Panc1 (cell line): ENCODE measurements at regions not wholly inside any gene's neighbourhood (a gene's known extent, or its start where the extent isn't known, plus 50 kb on each side); places are given as distances from the start of the nearest gene placed in this dataset.

Experiments used
- ATAC-seq: fragments of 200-7000 bp; cut with Tn5 transposase; 2 replicates; pipeline ENCODE4 v1.9.1; 2020; ENCODE audit warnings: mild to moderate bottlenecking, moderate library complexity
- BruUV-seq: library from RNA; stranded (reverse); fragments of 400-500 nt; replicated peaks from 2 replicates; lab custom pipeline; 2021; lab: Mats Ljungman, UMichigan
- CTCF ChIA-PET: fragments of 300-600 bp; sonication (Branson Sonifier 250); formaldehyde crosslinking; loops from one replicate; lab custom pipeline; 2022; ENCODE audit warnings: antibody characterized with exemption; lab: Charles Lee
- POLR2A ChIA-PET: fragments of 300-600 bp; sonication (Branson Sonifier 250); formaldehyde crosslinking; loops from one replicate; lab custom pipeline; 2022; ENCODE audit warnings: antibody characterized with exemption; lab: Charles Lee
- DNase-seq: peaks from one replicate; pipeline ENCODE4 v3.0.0-alpha.2; 2010; ENCODE audit warnings: low read depth, low spot score
- H3K27ac ChIP-seq: 2 replicates; pipeline ENCODE4 v1.5.1; 2011; ENCODE audit warnings: mild to moderate bottlenecking, low read length, inconsistent platforms
- H3K27me3 ChIP-seq: fragments of 200-500 bp; sonication (Bioruptor generic); 2 replicates; pipeline ENCODE4 v1.6.0; 2014; ENCODE audit warnings: low read length, inconsistent platforms; ENCODE audit not compliant: control insufficient read depth, insufficient read depth
- H3K36me3 ChIP-seq: fragments of 200-500 bp; sonication (Bioruptor generic); 2 replicates; pipeline ENCODE4 v1.5.1; 2014; ENCODE audit warnings: inconsistent platforms, mild to moderate bottlenecking, low read length, moderate library complexity; ENCODE audit not compliant: control insufficient read depth, insufficient read depth
- H3K4me1 ChIP-seq: 2 replicates; pipeline ENCODE4 v1.5.1; 2011; ENCODE audit warnings: inconsistent platforms, mild to moderate bottlenecking, low read length, moderate library complexity; ENCODE audit not compliant: control insufficient read depth, insufficient read depth
- H3K4me3 ChIP-seq, 2 experiments: 2 replicates each; pipeline ENCODE4 v1.5.1; 2011 to 2012; ENCODE audit warnings: low read depth in 2 of 2, low read length in 2 of 2, mild to moderate bottlenecking in 2 of 2, inconsistent platforms in 1 of 2, moderate library complexity in 1 of 2
- H3K9me3 ChIP-seq: fragments of 200-500 bp; sonication (Bioruptor generic); 2 replicates; pipeline ENCODE4 v1.5.1; 2014; ENCODE audit warnings: low read depth, mild to moderate bottlenecking, inconsistent platforms, low read length, moderate library complexity; ENCODE audit not compliant: control insufficient read depth, insufficient read depth
- CTCF ChIP-seq: fragments of 450-650 bp; IDR thresholded peaks from 2 replicates; pipeline ENCODE4 v1.5.1; 2017; ENCODE audit warnings: mild to moderate bottlenecking
- POLR2AphosphoS5 ChIP-seq: IDR thresholded peaks from 2 replicates; pipeline ENCODE4 v1.6.1; 2012; ENCODE audit warnings: mild to moderate bottlenecking, low read depth, low read length, moderate library complexity
- REST ChIP-seq, 2 experiments: IDR thresholded peaks; 2 replicates each; pipeline ENCODE4 v1.6.1; 2011 to 2012; ENCODE audit warnings: low read depth in 2 of 2, control low read depth in 1 of 2, low read length in 1 of 2, mild to moderate bottlenecking in 1 of 2, moderate library complexity in 1 of 2; ENCODE audit not compliant: insufficient read depth in 1 of 2
- SIN3A ChIP-seq: IDR thresholded peaks from 2 replicates; pipeline ENCODE4 v1.6.1; 2012; ENCODE audit warnings: low read depth, mild to moderate bottlenecking, low read length, moderate library complexity, borderline replicate concordance; ENCODE audit not compliant: insufficient read depth
- TCF7L2 ChIP-seq: IDR thresholded peaks from 2 replicates; pipeline ENCODE4 v1.6.1; 2011; ENCODE audit warnings: mild to moderate bottlenecking, low read depth, low read length, inconsistent platforms
- in situ Hi-C: cut with HindIII; loops from 2 replicates; pipeline ENCODE4 v1.10.0; 2016; ENCODE audit warnings: low sequenced_read_pairs, low pct_unique_long_range_greater_than_20kb
- intact Hi-C: fragments of 100-400 bp; cut with micrococcal nuclease; formaldehyde crosslinking; loops from one replicate; pipeline ENCODE4 v1.10.0; 2022; ENCODE audit not compliant: unreplicated experiment

- H3K4me3 ChIP-seq, result no peak overlapping the region
- in situ Hi-C loops (no loop called here), intact Hi-C loops (no loop called here)
- H3K36me3 ChIP-seq, result no peaks in the 10 kb centered on the region
- no peaks in the 10 kb centered on the region for H3K27me3 ChIP-seq
- BruUV-seq, result no TSS peak
- ChIA-PET CTCF (no interaction called here), POLR2A (no interaction called here)
- ATAC-seq (no peak; the same call in 1 of the 2 replicates), DNase-seq (no peak)
- no peak for TF ChIP-seq CTCF
- TF ChIP-seq POLR2AphosphoS5, result no peak
- TF ChIP-seq SIN3A, result no peak
- no peak for TF ChIP-seq REST (IDR thresholded peaks at IDR 0.05; ENCODE audit: insufficient read depth in 1 of 2, low read depth in 2 of 2, low read length in 1 of 2)
- TF ChIP-seq TCF7L2, result no peak
- H3K27ac ChIP-seq, result no peak overlapping the region
- no peaks in the 10 kb centered on the region for H3K9me3 ChIP-seq
- no peaks in the 10 kb centered on the region for H3K4me1 ChIP-seq
These were observed 374.2 kb downstream of the TMEM121 start for GRCh38 chr14:105900398-105901160.

- ATAC-seq (no peak), DNase-seq (no peak)
- ChIA-PET POLR2A (no interaction called here), CTCF (no interaction called here)
- BruUV-seq, result no TSS peak
- no peak overlapping the region for H3K27ac ChIP-seq
- H3K36me3 ChIP-seq, result no peaks in the 10 kb centered on the region
- H3K4me1 ChIP-seq, result no peaks in the 10 kb centered on the region
- H3K27me3 ChIP-seq, result no peaks in the 10 kb centered on the region
- in situ Hi-C loops, result no loop called here
- intact Hi-C loops, result no loop called here
- no peak overlapping the region for H3K4me3 ChIP-seq
- no peaks in the 10 kb centered on the region for H3K9me3 ChIP-seq
- TF ChIP-seq CTCF (no peak), REST (IDR thresholded peaks at IDR 0.05; ENCODE audit: insufficient read depth in 1 of 2, low read depth in 2 of 2, low read length in 1 of 2) (no peak), POLR2AphosphoS5 (no peak)
These were observed 374.8 kb downstream of the TMEM121 start for GRCh38 chr14:105901226-105901625.
